HG03060 (cell line): ENCODE measurements at regions not wholly inside any gene's neighbourhood (a gene's known extent, or its start where the extent isn't known, plus 50 kb on each side); places are given as distances from the start of the nearest gene placed in this dataset.
"Not testable (repeated sequence)": the region's sequence is repeated elsewhere in the genome, so short reads cannot be mapped to it uniquely, and the experiment has no call there.

Source experiments
- ATAC-seq: cut with Tn5 transposase; IDR thresholded peaks from one replicate; pipeline ENCODE4 v1.9.1; 2021; ENCODE audit warnings: low read depth, moderate number of reproducible peaks; ENCODE audit not compliant: unreplicated experiment

GRCh38 chr2:153622285-153622684 lies 143.7 kb upstream of the RPRM start:
- ATAC-seq = no peak

DNA sequence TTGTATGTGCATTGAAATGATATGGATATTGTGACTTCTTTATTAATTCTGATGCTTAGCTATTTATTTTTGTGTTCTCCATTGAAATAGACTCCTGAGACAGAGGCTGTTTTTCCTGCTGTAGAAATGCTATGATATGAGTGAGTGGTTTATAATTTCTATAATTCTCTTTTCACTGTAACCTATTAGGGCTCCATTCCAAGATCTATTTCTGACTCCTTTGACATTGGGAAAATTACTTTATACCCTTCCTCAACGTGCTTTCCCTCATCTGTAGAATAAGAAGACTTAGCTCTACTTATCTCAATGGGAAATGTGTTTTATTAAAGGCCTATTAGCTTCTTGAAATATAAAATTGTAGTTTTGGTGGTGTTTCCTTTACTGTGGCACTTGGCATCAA lies 144.5 kb upstream of the RPRM start:
- no peak for ATAC-seq

DNA sequence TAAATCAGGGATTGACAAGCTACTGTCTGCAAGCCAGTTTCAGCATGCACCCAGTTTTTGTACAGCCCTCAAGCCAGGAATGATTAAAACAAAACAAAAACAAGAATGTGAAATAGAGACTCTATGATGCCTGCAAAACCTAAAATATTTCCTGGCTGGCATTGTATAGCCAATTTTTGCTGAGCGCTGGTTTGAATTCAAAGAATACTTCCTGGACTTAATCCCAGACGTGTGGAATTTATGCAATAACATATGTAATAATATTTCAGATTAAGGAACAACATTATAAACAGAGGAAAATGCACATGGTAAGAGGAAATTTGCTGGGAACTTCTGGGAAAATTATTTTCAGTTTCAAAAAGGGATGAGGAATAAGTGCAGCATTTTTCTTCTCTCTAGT lies 148.1 kb upstream of the RPRM start:
- ATAC-seq = no peak

DNA sequence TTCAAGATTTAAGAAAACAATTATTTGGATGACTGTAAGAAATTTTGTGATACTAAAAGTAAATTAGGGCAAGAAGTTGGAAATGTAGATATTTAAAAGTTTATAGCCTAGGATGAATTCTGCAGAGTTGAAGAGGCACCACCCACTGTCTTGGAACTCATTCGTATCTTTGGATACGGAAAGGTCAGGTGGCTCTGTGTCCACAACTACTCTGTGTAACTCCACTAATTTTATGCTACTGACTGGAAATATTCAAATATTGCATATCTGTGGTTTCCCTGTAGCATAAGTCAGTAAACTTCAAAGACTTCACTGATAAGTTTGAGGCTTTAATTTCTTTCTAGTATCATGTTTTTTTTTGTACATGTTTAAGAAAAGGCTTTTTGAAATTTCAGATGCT lies 156.9 kb upstream of the RPRM start:
- no peak for ATAC-seq

DNA sequence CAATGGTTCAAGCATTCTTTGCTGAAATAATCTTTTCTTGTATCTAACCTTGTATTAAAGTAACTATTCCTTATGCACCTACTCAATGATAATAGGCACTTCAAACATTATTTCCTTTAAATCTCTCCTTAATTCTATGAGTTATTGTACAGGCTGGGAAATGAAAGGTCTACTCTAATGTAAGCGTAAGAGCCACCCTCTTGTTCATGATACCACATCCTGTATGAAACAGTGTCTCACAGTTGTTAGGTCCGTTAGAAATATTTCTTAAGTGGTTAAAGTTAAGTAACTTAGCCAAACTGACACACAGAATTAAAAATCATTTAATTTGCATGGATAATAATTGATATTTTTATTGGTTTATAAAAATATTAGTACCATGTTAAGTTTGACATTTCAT lies 162.5 kb upstream of the RPRM start:
- no peak for ATAC-seq

DNA sequence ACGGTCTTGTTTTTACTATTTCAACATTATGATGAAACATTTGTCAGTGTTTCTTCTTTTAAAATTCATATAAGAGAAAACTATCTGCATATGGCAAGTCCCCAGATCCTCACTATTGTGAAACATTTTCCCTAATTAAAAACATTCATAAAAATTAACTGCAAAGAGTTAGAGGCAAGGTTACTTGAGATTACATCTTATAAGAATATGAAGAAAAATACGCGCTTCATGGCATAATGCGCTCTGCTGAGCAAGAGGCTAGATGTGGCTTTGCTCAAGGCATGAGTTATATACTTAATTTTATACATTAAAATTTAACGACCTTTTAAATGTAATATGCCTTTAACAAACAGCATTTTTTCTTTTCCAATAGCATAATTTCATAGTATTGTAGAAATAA lies 166.4 kb upstream of the RPRM start:
- no peak for ATAC-seq

DNA sequence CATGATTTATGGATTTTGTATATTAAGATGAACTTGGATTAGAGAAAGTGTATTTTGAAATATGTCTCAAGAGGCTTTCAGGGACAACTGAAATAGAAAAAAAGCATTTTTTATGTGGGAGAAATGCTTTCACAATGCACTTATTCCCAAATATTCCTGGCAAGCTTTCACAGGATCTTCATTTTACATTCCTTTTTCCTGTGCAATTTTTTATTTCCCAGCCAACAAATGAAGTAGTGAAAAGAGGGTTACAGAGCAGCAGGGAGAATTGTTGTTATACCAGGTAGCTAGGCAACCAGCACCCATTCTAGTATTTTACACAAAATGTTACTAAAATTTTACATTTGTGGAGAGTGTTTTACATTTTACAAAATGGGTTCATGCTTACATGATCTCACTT lies 167.0 kb upstream of the RPRM start:
- ATAC-seq = no peak

DNA sequence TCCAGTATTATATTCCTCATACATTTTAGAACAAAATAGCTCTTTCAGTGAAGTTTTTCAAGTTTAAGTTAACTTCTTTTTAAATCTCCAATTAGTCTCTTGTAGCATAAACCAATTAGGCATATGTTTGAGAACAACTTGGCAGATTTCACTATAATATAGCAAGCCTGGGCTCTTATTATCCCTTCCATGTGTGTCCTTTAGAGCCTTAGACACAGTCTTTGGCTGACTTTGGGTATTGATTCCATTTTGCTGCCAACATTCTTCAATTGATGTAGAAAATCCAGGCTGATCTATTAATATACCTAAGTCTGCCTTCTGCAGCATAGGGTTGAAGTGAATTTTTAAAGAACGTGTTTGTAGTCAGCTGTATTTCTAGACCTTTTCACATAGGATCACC lies 179.1 kb upstream of the RPRM start:
- no peak for ATAC-seq

GRCh38 chr2:153661801-153662200 lies 183.2 kb upstream of the RPRM start:
- no peak for ATAC-seq

DNA sequence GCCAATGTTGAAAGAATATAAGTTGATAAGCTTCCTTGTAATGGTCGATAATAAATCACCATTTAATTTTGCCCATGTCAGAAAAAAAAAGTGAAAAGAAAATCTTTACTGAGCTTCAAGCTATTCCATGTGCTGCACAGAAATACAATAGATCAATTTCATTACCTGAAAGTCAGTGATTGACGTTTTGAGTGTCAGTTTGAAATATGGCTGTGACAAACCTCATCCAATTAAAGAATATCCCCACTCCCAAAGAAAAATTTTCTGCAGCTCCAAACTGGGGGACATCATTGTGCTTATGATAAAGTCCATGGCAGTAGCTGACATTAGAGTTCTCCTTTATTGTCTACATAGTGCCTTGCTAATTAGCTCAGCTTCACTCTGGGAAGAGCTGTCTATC lies 184.8 kb upstream of the RPRM start:
- no peak for ATAC-seq

- ATAC-seq = not testable (repeated sequence)
These were observed 185.4 kb upstream of the RPRM start for GRCh38 chr2:153664009-153664408.

- ATAC-seq = no peak
These were observed 188.9 kb upstream of the RPRM start for GRCh38 chr2:153667475-153667874.

- no peak for ATAC-seq
These were observed 190.4 kb upstream of the RPRM start for GRCh38 chr2:153668923-153669322.

- ATAC-seq = no peak
These were observed 161.6 kb upstream of the GALNT13 start for GRCh38 chr2:153710128-153710527.

DNA sequence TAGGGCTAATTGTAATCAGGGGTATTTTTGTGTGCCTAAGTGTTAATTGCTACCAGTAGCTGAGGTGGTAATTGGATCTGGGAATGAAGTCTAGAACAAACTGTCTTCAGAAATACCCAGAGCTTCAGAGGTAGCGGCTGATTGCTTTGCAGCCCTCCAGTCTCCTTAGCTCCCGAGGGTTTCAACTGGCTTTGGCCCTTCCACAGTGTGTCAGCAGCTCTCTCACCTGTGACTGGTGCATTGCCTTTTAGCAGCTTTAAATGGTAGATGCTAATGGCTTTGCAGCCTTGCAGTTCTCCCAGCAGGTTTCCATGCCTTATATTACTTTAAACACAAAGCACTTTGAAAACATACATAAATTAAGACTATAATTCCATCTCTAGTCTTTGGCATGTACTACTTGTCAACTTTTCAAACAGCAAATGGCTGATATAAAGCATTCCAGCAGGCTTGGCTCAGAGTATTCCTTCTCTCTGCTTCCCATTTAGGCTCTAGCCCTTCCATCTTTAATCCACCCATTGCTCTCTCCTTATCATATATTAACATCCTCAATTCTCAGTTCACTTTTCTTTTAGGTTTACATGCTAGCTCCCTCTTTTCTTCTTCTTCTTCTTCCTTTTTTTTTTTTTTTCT lies 156.4 kb upstream of the GALNT13 start:
- ATAC-seq = no peak

GRCh38 chr2:153717060-153717459 lies 154.7 kb upstream of the GALNT13 start:
- ATAC-seq = no peak

DNA sequence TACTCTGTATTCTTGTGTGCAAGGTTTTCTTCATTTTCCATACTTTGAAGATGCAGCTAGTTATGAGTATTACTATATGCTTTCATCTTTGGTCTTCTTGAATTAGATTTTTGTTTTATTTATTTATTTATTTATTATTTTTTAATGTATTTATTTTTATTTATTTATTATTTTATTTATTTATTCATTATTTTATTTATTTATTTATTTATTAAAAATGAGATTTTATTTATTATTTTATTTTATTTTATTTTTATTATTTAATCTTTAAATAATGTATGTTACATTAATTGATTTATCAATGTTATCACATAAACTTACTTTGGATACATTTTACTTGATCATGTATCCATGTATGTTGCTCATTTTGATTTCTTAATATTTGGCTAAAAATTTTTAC lies 132.3 kb upstream of the GALNT13 start:
- ATAC-seq = no peak

DNA sequence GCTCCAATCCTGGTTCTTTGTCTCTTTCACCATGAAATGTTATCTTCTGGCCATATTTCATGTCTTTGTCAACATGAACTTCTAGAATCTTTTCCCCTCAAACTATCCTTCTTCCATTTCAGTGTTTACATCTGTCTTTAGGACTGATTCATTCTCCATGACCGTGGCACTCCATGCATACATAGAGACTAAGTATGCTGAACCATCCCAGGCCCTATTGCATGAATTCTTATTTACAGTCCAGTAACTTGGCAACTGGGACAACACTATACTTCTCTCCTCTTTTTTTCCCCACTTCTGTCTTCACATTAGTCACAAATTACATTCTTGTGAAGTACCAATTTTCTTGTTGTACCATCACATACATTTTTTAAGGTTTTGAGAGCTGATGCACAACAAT lies 109.8 kb upstream of the GALNT13 start:
- no peak for ATAC-seq

DNA sequence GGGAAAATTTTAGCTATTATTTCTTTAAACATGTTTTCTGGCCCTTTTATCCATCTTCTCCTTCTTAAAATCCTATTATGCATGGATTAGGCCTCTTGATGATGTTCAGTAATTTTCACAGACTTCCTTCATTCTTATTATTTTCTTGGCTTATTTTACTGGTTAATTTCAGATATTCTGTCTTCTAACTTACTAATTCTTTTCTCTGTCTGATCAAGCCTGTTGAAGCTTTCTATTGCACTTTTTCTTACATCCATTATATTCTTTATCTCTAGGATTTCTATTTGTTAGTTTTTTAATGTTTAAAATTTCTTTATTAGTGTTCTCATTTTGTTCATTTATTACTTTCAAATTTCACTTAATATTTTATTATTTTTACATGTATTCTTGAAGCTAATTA lies 105.3 kb upstream of the GALNT13 start:
- no peak for ATAC-seq

- no peak for ATAC-seq
These were observed 101.2 kb upstream of the GALNT13 start for GRCh38 chr2:153770359-153770991.

- no peak for ATAC-seq
These were observed 91.5 kb upstream of the GALNT13 start for GRCh38 chr2:153780241-153780640.

DNA sequence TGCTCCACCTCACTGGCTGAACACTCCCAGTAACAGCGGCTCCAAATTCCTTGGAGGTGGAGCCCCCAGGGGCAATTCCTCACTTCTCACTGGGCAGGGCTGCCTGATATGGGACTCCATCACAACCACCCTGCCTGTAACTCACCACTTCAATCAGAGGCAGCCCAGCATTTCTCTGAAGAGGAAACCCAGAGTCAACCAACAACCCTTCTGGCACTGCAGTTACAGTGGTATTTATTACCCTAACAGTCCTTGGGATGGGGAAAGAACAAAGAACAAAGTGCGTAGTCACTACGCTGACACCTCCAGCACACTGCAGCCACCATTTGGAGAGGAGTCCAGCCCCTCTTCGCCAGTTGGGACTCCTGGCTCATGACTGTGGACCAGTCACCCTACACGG lies 85.7 kb upstream of the GALNT13 start:
- no peak for ATAC-seq

DNA sequence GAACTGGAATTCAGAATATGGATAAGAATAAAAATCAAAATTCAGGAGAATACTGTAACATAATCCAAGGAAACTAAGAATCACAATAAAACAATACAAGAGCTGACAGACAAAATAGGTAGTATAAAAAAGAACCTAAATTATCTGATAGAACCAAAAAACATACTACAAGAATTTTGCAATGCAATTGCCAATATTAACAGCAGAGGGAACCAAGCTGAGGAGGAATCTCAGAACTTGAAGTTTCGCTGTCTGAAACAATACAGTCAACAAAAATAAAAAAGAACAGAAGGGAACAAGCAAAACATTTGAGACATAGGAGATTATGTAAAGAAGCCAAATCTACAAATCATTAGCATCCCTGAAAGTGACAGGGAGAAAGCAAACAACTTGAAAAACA lies 84.1 kb upstream of the GALNT13 start:
- no peak for ATAC-seq
